ENCODE measurements at regions not wholly inside any gene's neighbourhood (a gene's known extent, or its start where the extent isn't known, plus 50 kb on each side); places are given as distances from the start of the nearest gene placed in this dataset.

- H3K4me3 ChIP-seq: no peak overlapping the region
- intact Hi-C loops (cut with DNase I, micrococcal nuclease): no loop called here
- TF ChIP-seq, protein P1, sequence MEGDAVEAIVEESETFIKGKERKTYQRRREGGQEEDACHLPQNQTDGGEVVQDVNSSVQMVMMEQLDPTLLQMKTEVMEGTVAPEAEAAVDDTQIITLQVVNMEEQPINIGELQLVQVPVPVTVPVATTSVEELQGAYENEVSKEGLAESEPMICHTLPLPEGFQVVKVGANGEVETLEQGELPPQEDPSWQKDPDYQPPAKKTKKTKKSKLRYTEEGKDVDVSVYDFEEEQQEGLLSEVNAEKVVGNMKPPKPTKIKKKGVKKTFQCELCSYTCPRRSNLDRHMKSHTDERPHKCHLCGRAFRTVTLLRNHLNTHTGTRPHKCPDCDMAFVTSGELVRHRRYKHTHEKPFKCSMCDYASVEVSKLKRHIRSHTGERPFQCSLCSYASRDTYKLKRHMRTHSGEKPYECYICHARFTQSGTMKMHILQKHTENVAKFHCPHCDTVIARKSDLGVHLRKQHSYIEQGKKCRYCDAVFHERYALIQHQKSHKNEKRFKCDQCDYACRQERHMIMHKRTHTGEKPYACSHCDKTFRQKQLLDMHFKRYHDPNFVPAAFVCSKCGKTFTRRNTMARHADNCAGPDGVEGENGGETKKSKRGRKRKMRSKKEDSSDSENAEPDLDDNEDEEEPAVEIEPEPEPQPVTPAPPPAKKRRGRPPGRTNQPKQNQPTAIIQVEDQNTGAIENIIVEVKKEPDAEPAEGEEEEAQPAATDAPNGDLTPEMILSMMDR (IDR thresholded peaks at IDR 0.05): no peak
- DNase-seq: no peak
- H3K4me1 ChIP-seq (ENCODE audit: low read depth): no peaks in the 10 kb centered on the region
- ATAC-seq: no peak
- no peaks in the 10 kb centered on the region for H3K36me3 ChIP-seq (ENCODE audit: low read depth)
- H3K9me3 ChIP-seq: no peaks in the 10 kb centered on the region
These were observed 823.5 kb upstream of the POM121L12 start for GRCh38 chr7:52211930-52212329.

DNA sequence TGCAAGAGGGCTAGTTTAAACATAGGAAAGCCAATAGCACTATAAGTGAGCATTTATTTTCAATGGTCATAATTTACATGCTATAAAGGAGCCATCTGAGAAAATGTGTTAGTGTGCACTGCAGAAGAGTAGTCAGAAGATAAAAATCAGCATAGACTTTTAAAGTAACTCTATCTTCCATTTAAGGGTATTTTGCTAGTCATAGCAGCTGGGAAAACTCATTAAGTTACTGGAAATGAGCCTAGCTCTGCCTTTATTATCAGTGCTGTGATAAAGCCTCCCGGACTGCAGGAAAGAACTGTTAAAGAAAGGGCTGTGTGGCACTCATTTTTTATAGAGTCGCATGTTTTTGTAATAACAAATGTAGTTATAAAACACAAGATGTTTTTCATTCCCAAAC is 825.8 kb upstream of the POM121L12 start:
- DNase-seq: no peak
- Histone ChIP-seq H3K9me3 (no peaks in the 10 kb centered on the region), H3K4me3 (no peak overlapping the region), H3K36me3 (ENCODE audit: low read depth) (no peaks in the 10 kb centered on the region), H3K4me1 (ENCODE audit: low read depth) (no peaks in the 10 kb centered on the region)
- intact Hi-C loops (cut with DNase I, micrococcal nuclease): no loop called here
- ATAC-seq: no peak
- TF ChIP-seq, protein P1 (IDR thresholded peaks at IDR 0.05): no peak

- DNase-seq (no peak), ATAC-seq (no peak)
- H3K4me1 ChIP-seq (ENCODE audit: low read depth): no peaks in the 10 kb centered on the region
- H3K4me3 ChIP-seq: no peak overlapping the region
- H3K36me3 ChIP-seq (ENCODE audit: low read depth): no peaks in the 10 kb centered on the region
- no peaks in the 10 kb centered on the region for H3K9me3 ChIP-seq
- intact Hi-C loops (cut with DNase I, micrococcal nuclease): no loop called here
- TF ChIP-seq, protein P1 (IDR thresholded peaks at IDR 0.05): no peak
These were observed 838.2 kb upstream of the POM121L12 start for GRCh38 chr7:52197221-52197620.

DNA sequence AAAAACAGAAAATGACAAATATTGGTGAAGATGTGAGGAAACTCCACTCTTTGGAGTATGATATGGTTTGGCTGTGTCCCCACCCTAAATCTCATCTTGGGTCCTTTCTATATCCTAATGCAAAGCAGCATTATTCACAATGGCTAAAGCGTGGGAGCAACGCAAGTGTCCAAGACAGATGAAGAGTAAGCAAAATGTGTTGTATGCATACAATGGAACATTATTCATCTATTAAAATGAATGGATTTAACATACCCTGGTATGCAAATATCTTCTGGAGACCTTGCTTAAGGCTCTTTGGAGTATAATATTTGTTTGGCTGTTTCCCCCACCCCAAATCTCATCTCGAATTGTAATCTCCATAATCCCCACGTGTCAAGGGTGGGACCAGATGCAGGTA is 839.8 kb upstream of the POM121L12 start:
- intact Hi-C loops (cut with DNase I, micrococcal nuclease): no loop called here
- TF ChIP-seq, protein P1 (IDR thresholded peaks at IDR 0.05): no peak
- no peaks in the 10 kb centered on the region for H3K9me3 ChIP-seq
- no peaks in the 10 kb centered on the region for H3K4me1 ChIP-seq (ENCODE audit: low read depth)
- no peak for DNase-seq
- no peak for ATAC-seq
- H3K36me3 ChIP-seq (ENCODE audit: low read depth): no peaks in the 10 kb centered on the region
- no peak overlapping the region for H3K4me3 ChIP-seq

- ATAC-seq: no peak
- H3K4me1 ChIP-seq (ENCODE audit: low read depth): no peaks in the 10 kb centered on the region
- TF ChIP-seq, protein P1 (IDR thresholded peaks at IDR 0.05): no peak
- H3K9me3 ChIP-seq: no peaks in the 10 kb centered on the region
- intact Hi-C loops (cut with DNase I, micrococcal nuclease): no loop called here
- H3K4me3 ChIP-seq: no peak overlapping the region
- no peaks in the 10 kb centered on the region for H3K36me3 ChIP-seq (ENCODE audit: low read depth)
- DNase-seq: no peak
These were observed 846.2 kb upstream of the POM121L12 start for GRCh38 chr7:52189153-52189778.
